ENCODE measurements at regions not wholly inside any gene's neighbourhood (a gene's known extent, or its start where the extent isn't known, plus 50 kb on each side); places are given as distances from the start of the nearest gene placed in this dataset.

GRCh38 chr16:64782484-64782883 lies 339.4 kb downstream of the CDH11 start:
- TF ChIP-seq CTCF (IDR thresholded peaks at IDR 0.05): no peak
- TF ChIP-seq POLR2A (IDR thresholded peaks at IDR 0.05): no peak

Data from testis (tissue), 2 donors.